ENCODE measurements at regions not wholly inside any gene's neighbourhood (a gene's known extent, or its start where the extent isn't known, plus 50 kb on each side); places are given as distances from the start of the nearest gene placed in this dataset.

- TF ChIP-seq CUX1 (CRISPR knock-in tag; IDR thresholded peaks at IDR 0.05) (no peak), ZFP91 (CRISPR knock-in tag; IDR thresholded peaks at IDR 0.05) (no peak), ZNF764 (CRISPR knock-in tag; IDR thresholded peaks at IDR 0.05; ENCODE audit: low read depth) (no peak), MEIS2 (IDR thresholded peaks at IDR 0.05; ENCODE audit: partially characterized antibody) (no peak), ZNF449 (CRISPR knock-in tag; IDR thresholded peaks at IDR 0.05) (no peak), CREB1 (IDR thresholded peaks at IDR 0.05) (no peak), CREB1 (CRISPR knock-in tag; IDR thresholded peaks at IDR 0.05) (no peak), BCOR (IDR thresholded peaks at IDR 0.05) (no peak)
Measured at GRCh38 chr17:73962308-73962707, 241.2 kb upstream of the RPL38 start (continued).
